ENCODE measurements at regions not wholly inside any gene's neighbourhood (a gene's known extent, or its start where the extent isn't known, plus 50 kb on each side); places are given as distances from the start of the nearest gene placed in this dataset.

GRCh38 chr7:67858931-67859330 is 862.3 kb downstream of the TYW1 start:
- no peak for TF ChIP-seq POLR2A (IDR thresholded peaks at IDR 0.05)
- TF ChIP-seq, protein P1, sequence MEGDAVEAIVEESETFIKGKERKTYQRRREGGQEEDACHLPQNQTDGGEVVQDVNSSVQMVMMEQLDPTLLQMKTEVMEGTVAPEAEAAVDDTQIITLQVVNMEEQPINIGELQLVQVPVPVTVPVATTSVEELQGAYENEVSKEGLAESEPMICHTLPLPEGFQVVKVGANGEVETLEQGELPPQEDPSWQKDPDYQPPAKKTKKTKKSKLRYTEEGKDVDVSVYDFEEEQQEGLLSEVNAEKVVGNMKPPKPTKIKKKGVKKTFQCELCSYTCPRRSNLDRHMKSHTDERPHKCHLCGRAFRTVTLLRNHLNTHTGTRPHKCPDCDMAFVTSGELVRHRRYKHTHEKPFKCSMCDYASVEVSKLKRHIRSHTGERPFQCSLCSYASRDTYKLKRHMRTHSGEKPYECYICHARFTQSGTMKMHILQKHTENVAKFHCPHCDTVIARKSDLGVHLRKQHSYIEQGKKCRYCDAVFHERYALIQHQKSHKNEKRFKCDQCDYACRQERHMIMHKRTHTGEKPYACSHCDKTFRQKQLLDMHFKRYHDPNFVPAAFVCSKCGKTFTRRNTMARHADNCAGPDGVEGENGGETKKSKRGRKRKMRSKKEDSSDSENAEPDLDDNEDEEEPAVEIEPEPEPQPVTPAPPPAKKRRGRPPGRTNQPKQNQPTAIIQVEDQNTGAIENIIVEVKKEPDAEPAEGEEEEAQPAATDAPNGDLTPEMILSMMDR (IDR thresholded peaks at IDR 0.05) = no peak
